ENCODE measurements at regions not wholly inside any gene's neighbourhood (a gene's known extent, or its start where the extent isn't known, plus 50 kb on each side); places are given as distances from the start of the nearest gene placed in this dataset.

DNA sequence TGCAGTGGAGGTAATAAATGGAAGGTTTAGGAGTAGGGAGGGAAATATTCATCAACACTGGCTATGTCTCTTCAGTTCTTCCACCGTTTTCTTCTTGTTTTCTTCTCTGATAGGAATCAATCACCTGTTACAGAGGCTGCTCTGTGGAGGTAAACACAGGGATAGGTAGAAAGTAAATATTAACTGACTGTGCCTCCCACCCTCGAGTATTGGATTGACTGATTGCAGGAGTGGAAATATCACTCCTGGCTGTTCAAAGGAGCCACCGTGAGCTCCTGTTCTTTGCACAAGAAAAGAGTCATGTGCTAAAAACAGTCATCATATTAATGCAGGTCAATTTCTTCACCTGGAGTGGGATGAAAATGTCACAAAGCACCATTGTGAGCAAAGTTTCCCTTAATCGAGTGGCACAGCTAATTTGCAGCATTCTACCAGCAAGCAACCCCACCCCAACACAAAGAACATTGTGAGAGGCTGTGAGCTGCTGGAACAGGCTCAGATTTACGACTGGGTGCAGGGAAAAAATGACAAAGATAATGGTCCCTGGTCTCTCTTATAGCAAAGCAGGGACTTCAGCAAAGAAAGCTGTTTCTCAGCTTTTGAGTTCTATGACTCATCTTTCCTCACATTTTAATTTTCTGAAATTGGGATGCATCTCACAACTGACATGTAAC is 113.7 kb upstream of the TSPAN5 start:
- DNase-seq (ENCODE audit: low read depth in 4 of 4, low spot score in 1 of 4): no peak

DNA sequence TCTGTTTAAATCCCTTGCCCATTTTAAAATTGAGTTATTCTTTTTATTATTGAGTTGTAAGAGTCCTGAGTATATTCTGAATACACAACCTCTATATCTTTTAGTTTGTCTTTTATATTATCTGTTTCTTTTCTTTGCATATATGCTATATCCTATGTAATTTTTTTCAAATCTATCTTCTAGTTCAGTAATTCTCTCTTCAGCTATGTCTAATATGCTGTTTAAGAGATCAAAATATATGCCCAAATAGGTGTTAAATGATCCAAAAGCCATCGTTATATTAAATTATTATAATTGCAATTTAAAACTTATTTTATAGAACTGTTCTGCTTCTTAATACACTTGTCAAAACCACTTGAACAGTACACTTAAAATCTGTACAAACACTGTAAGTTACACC is 107.4 kb upstream of the TSPAN5 start:
- DNase-seq (ENCODE audit: low read depth in 4 of 4, low spot score in 1 of 4): no peak

DNA sequence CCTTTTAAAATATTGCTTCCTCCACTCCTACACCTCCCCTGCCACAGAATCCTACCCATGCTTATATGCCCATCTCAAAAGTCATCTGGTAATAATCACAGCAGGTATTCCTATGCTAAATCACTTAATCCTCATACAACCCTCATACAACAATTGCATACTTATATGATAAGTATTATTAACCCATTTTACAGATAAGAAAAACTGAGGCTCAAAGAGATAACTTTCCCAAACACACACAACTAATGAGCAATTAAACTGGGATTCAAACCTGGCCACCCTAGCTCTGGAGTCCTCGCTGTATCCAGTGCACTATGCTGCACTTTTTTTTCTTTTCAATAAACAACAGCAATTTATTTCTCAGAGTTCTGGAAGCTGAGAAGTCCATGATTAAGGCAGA is 99.8 kb upstream of the TSPAN5 start:
- DNase-seq (ENCODE audit: low read depth in 4 of 4, low spot score in 1 of 4): no peak

DNA sequence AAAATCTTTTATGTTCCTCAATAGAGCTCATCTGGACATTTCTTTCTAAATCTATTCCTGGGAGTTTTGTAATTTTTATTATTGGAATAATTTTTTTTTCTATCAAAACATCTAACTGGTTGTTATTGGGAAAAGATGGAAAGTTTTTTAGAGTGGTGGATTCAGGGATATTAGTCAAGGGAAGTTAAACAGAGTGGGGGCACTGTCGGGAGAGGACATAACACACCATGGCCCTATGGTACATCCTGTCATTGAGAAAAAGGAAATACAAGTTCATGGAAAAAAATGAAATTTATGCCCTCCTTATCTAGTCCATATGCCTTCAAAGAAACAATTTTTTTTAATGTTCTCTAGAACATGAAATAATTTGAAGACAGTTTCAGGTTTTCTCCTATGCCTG is 96.3 kb upstream of the TSPAN5 start:
- no peak for DNase-seq (ENCODE audit: low read depth in 4 of 4, low spot score in 1 of 4)

DNA sequence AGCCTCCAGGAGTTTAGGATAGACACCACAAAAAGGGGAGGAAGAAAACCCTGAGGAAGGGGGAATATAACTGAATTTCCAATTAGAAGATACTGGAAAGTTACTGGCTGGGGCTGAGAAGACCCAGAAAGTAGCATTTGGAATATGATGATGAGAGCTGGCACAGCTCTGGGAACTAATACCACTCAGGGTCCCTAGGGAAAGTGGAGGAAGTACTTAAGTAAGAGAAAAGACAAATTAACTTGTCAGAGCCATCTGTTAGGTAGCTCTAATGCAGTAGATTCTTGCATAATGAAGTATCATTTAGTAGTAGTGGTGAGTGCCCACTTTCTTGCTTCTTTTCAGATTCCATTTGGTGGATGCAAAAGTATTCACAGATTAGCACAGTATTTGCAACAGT is 90.8 kb upstream of the TSPAN5 start:
- no peak for DNase-seq (ENCODE audit: low read depth in 4 of 4, low spot score in 1 of 4)

DNA sequence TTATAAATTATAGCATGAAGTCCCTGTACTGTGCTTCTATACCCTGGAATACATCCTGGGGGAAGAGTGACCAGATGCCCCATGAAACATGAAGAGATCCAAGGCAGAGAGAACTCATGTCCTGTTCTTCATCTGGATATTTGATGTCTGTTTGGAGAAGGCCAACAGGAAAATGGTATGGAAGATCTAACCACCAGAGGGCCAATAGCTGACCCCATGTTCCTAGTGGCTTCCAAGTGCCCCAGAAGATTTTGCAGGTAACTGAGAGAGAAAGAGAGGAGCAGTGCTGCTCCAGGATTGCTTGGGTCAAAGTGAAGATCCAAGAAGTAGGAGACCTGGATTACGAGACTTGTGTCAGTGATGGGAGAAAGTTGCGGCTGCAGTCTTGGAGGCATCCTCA is 90.2 kb upstream of the TSPAN5 start:
- no peak for DNase-seq (ENCODE audit: low read depth in 4 of 4, low spot score in 1 of 4)

DNA sequence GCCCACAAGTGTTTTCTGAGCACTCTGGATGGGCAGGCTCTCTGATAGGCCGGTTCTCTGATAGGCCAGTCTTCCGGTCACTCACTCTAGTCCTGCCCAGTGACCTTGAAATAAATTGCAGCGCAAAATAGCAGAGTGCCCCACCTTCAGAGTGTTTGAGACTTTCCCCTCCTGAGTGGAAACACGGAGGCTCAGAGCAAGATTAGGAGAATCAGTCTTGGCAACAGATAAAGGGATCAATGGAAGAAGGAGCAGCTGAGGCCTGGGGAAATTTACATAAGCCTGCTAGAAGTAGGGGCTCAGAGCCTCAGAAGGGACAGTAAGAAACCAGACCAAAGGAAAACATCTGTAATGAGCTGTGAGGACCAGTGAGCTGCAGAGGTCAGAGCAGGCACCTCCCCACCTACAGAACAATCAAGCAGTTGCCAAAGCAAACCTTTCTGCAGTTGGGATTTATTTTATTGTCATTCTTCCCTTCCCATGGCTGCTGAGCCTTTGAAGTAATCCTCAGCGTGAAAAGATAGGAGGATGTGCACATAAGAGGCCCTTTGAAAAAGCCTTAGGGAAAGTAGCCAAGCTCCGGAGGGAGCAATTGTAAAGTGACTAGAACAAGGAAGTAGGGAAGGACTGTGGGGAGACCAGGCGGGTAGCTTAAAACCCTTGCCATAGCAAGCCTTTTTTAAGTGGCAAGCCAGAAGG is 89.1 kb upstream of the TSPAN5 start:
- no peak for DNase-seq (ENCODE audit: low read depth in 4 of 4, low spot score in 1 of 4)

DNA sequence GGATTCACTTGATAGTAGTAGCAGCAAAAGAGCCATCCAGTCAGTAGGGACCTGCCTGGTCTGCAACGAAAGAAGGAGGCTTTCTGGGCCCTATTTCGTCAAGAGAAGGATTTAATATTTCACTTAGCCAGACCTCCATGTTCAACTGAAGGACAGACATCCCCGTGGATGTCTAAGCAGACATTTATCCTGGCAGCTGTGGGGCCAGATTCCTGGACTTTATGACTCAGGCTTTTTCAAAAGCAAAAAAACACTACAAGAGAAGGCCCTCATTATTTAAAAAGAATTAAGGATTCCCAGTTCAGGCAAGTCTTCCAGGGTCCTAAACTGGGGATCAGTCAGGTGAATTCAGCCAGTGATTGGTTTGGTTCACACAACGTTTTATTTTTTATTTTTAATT is 88.5 kb upstream of the TSPAN5 start:
- DNase-seq (ENCODE audit: low read depth in 4 of 4, low spot score in 1 of 4): no peak

DNA sequence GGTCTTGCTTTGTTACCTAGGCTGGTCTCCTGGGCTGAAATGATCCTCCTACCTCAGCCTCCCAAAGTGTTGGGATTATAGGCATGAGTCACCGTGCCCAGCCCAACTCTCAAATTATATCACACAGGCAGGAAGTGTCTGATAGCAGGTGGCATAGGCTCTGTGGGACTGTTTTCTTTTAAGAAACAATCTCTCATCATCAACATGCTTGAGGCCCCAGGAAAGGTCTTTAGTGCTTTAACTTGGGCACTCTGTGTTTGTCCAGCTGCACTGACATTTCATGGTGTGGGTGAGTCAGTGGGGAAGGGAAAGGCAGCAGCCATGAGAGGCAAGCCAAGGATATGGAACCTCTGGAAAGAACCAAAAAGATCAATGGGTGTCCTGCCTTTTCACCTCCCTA is 88.1 kb upstream of the TSPAN5 start:
- DNase-seq (ENCODE audit: low read depth in 4 of 4, low spot score in 1 of 4): no peak

DNA sequence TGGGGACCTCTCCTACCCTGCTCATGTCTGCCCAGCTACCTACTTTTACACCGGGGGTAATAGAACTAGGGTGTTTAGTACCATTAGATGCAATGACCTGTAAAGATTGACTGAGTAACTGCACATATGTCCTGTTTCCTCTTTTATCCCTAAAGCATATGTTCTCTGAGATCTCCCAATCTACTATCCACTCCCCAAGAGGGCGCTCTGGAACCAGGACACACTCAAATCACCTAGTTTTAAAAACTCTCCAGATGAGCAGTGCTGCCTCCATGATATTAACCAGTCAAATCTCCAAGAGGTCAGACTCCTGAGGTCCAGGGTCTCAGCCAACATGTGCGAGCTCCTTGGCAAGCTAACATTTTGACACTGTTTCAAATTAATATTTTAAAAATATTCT is 87.0 kb upstream of the TSPAN5 start:
- DNase-seq (ENCODE audit: low read depth in 4 of 4, low spot score in 1 of 4): no peak

DNA sequence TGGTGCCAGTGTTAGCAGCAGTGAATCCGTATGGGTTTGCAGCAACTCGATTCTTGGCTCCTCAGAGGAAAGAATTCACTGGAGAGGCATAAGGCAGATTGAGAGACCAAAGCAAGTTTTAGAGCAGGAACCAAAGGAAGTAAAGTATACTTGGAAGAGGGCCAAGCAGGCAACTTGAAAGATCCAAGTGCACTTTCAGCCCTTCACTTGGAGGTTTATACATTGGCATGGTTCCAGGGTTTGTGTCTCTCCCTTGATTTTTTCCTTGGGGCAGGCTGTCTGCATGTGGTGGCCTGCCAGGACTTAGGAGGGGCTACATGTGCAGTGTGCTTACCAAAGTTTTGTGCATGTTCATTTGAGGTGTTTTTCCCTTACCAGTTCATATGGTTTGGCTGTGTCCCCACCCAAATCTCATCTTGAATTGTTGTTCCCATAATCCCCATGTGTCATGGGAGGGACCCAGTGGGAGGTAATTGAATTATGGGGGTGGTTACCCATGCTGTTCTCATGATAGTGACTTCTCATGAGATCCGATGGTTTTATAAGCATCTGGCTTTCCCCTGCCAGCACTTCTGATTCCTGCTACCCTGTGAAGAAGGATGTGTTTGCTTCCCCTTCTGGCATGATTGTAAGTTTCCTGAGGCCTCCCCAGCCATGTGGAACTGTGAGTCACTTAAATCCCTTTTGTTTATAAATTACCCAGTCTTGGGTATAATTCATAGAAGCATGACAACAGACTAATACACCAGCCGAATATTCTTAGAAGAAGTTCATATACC is 86.2 kb upstream of the TSPAN5 start:
- DNase-seq (ENCODE audit: low read depth in 4 of 4, low spot score in 1 of 4): no peak

DNA sequence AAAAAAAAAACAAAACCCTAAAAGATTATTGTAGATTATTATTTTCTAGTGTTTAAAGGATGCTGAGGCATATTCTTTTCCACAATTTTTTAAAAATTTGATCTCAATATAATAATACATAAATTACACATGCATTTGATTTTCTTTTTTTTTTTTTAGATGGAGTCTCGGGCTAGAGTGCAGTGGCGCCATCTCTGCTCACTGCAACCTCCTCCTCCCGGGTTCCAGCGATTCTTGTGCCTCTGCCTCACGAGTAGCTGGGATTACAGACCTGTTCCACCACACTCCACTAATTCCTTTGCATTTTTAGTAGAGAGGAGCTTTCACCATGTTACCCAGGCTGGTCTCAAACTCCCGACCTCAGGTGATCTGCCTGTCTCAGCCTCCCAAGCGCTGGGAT is 83.5 kb upstream of the TSPAN5 start:
- no peak for DNase-seq (ENCODE audit: low read depth in 4 of 4, low spot score in 1 of 4)

DNA sequence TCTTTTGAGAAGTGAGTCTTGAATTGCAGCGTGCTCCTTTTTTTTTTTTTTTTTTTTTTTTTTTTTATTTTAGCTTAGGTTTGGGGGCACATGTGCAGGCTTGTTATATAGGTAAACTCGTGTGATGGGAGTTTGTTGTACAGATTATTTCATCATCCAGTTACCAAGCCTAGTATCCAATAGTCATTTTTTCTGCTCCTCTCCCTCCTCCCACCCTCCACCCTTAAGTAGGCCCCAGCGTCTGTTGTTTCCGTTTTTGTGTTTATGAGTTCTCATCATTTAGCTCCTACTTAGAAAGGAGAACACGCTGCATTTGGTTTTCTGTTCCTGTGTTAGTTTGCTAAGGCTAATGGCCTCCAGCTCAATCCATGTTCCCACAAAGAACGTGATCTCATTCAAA is 81.3 kb upstream of the TSPAN5 start:
- no peak for DNase-seq (ENCODE audit: low read depth in 4 of 4, low spot score in 1 of 4)

DNA sequence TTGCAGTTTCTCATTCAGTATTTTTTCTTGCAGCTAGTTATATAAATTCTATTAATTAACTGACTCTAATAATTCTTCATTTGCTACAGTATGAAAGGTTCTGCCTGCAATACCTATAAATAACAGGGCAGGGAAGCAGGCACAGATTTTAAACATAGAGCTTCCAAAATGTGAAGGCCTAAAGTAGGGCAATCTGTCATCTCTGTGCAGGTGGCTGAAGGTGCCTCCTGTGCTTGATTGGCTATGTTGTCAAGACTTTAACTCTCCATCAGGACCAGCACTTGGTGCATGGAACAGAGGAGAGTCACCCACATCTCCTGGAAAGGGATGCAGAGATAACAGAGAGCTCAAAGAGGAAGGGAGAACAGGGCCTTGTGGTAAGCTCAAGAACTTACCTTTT is 75.2 kb upstream of the TSPAN5 start:
- no peak for DNase-seq (ENCODE audit: low read depth in 4 of 4, low spot score in 1 of 4)

DNA sequence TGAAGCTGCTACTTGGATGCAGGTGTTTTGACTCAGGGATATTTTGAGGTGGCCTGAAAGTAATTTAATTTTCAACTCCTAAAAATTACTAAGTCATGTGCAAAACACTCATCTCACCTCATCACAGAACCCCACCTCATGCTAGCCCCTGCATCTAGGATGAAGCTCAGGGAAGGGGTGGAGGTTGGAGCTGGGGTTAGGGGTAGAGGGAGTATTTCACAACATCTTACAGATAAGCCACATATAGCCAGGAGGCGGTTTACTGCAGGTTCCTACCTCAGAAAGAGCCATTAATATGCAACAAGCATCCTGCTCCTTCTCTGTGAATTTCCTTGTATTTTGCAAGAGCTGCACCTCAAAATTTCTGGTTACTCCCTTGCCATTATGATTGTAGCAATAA is 70.5 kb upstream of the TSPAN5 start:
- DNase-seq (ENCODE audit: low read depth in 4 of 4, low spot score in 1 of 4): no peak

DNA sequence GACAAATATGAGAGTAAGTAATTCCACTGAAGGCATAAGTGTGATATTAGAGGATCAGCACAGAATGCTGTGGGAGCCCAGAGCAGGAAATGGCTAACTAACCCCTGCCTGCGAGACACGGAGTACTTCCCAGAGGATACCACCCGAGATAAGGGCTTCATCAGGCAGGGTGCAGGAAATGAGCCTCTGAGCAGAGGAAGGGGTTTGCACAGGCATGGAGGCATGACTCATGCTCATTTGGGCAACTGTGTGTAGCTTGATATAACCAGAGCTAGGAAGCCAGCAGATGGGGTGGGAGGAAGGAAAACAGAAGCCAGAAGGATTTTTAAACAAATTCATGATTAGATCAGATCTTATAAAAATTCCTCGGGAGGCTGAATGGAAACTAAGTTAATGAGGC is 70.0 kb upstream of the TSPAN5 start:
- DNase-seq (ENCODE audit: low read depth in 4 of 4, low spot score in 1 of 4): no peak

DNA sequence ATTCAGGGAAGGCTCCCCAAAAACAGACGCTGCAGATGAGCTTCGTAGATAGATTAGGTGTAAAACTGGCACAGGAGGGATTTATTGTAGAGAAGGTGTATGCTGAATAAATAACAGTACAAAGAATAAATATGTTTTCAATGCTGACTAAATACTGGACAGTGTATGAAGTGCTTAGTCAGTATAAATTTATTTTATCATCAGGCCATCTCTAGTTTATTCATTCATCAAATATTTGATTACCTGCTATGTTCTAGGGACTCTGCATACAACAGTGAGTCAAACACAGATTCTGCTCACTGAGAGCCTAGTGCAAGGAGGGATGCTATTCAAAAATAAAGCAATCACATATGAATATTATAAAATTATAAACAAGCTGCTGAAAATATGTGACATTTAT is 63.6 kb upstream of the TSPAN5 start:
- DNase-seq (ENCODE audit: low read depth in 4 of 4, low spot score in 1 of 4): no peak

DNA sequence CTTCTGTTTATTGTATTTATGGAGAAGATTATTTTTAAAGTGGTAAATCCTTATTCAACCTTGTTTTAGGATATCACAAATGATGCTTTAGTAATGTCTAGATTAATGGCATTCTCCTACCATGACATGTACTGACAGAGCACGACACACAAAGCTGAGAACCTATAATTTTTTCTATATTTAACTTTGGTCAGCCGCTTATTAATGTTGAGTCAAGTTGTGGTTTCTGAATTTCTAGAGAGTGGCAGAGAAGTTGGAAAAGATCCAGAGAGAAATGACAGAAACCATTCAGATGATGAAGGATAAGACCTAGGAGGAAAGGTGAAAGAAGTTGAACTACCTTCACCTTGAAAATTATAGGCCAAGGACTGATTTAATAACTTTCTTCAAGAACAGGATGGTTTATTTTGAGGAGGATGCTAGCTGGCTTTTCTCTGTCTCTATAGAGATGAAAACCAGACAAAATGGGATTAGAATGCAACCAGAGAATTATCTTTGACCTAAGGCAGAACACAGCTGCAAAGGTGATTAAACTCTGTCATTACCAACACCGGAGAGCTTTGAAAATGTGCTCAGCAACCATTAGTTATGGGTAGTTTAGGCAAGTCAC is 62.6 kb upstream of the TSPAN5 start:
- no peak for DNase-seq (ENCODE audit: low read depth in 4 of 4, low spot score in 1 of 4)

DNA sequence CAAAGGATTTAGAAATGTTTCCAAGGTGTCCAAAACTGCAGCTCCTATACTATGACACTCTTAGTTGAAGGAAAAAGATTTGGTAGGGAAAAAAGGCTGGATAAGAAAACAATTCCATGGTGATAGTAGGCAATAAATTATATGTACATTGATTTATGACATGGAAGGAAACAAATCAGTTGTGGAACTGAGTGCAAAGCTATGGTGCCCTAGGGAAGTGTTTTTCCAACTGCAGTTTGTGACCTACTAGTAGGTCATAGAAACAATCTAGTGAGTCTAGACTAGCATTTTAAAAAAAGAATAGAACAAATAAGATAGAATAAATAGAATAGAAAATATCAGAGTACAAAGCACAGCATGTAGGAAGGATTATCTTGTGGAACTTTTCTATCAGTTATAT is 58.4 kb upstream of the TSPAN5 start:
- no peak for DNase-seq (ENCODE audit: low read depth in 4 of 4, low spot score in 1 of 4)

DNA sequence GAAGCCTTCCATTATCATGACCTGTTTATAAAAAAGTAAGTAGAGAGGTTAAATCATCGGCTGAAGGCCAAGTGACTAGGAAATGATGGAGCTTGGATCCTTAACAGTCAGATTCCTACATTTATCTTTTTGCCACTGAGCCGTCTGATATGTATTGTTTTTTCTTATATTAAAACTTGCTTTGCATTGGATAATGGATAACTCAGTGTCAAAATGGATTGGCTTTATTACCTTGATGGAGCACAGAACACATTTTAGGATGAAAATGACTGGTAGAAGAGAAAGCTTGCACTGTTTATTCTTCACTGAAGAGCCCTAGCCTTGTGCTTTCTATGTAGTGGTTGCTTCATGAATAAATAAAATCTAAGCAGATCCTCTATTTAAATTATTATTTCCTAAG is 54.2 kb upstream of the TSPAN5 start:
- DNase-seq (ENCODE audit: low read depth in 4 of 4, low spot score in 1 of 4): no peak

DNA sequence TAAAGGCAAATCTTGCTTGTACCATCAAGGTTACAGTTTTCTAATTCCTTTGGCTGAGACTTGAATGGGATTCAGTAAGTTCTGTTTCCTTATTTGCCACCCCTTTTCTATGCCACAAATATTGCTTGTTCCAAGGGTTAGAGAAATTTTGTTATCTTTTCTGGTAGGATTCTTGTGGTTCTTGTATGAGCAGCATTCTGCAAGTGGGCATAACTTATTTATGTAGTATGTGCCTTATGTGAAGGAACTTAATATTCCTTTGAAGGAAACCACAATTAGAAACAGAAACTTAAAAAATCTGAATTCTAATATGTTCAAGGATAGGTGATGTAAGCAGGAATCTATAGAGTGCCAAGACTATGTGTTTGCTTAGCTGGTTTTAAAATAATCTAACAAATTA is 53.1 kb upstream of the TSPAN5 start:
- DNase-seq (ENCODE audit: low read depth in 4 of 4, low spot score in 1 of 4): no peak

DNA sequence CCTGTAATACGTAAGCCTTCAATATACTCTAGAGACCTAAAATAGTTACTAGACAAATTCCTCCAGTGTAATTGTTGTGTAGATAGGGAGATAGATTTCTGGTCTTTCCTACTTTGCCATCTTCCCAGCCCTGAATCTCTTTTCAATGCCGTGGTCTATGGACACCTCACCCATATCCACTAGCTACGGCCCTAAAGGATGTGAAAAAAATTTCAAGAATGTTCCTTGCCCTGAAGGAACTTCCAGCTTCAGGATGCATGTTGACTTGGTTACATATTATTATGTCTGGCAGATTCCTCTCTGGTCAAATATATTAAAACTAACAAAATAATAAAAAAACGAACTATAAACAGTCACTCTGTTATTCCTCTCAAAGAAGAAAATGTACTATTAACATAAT is 52.4 kb upstream of the TSPAN5 start:
- no peak for DNase-seq (ENCODE audit: low read depth in 4 of 4, low spot score in 1 of 4)

All from stimulated activated CD4-positive, alpha-beta T cell treated with anti-CD3 and anti-CD28 coated beads, Interleukin-1b, Interleukin-23, amount 100 ng/mL, for 24 hours (primary cell).